NCI-H526 (cell line): ENCODE measurements at regions not wholly inside any gene's neighbourhood (a gene's known extent, or its start where the extent isn't known, plus 50 kb on each side); places are given as distances from the start of the nearest gene placed in this dataset.
"Not testable (repeated sequence)": the region's sequence is repeated elsewhere in the genome, so short reads cannot be mapped to it uniquely, and the experiment has no call there.

ENCODE experiments used
- DNase-seq, 2 experiments: peaks; one replicate each; lab custom pipeline; 2025; lab: John Stamatoyannopoulos, UW

DNA sequence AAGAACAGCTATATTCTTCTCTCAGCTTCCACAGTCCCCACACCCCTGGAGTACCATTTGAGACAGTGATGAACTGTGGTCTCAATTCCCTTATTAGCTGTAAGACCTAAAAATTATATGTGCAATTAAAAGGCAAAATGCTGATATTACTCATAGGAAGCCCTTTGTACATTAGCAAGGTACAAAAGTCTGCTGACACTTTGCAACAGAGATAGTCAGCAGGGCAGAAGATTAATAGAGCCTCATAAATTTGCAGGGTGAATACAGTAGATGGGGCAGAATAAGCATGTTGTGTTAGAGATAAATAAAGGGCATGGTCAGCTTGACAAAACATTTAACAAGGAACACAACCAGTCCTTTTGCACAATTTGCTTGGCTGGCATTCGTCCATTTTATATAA lies 210.0 kb upstream of the OBI1 start:
- DNase-seq, result no peak

DNA sequence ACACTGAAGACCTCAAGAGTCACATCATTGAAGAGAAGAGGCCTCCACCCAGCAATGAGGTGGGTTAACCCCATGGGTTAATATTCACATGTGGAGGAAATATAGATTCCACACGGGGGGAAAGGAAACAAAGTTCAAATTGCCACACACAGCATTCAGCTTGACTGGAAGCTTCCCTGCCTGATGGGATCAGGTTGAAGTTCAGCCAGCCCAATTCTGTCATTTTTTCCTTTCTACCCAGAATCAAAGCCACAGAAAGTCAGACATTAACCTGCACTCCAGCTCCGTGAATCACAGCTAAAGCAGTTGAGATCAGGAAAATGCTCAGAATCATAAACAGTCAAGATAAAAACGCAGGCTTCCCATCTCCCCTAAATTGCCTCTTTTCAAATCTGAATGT lies 208.7 kb upstream of the OBI1 start:
- DNase-seq, result no peak

DNA sequence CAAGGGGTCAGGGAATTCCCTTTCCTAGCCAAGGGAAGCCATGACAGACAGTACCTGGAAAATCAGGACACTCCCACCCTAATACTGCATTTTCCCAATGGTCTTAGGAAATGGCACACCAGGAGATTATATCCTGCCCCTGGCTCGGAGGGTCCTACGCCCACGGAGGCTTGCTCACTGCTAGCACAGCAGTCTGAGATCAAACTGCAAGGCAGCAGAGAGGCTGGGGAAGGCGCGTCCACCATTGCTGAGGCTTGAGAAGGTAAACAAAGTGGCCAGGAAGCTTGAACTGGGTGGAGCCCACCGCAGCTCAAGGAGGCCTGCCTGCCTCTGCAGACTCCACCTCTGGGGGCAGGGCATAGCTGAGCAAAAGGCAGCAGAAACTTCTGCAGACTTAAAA lies 207.1 kb upstream of the OBI1 start:
- not testable (repeated sequence) for DNase-seq

DNA sequence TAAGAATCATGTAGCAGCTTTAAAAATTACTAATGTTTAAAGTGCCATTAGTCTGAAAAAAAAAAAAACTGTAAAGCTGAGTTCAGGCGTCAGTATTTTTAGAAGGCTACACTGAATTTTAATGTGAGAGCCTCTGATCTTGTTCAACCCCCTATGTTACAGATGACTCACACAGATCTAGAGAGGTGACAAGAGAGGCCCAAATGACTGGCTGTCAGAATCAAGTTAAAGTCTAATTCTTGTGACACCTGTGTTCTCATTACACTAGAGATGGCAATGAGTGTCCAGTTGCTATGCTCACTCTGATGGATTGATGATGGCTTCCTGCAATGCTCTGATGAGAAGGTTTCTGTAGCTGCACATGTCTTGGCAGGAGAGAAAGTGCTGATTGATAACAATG lies 203.5 kb upstream of the OBI1 start:
- DNase-seq, result no peak

DNA sequence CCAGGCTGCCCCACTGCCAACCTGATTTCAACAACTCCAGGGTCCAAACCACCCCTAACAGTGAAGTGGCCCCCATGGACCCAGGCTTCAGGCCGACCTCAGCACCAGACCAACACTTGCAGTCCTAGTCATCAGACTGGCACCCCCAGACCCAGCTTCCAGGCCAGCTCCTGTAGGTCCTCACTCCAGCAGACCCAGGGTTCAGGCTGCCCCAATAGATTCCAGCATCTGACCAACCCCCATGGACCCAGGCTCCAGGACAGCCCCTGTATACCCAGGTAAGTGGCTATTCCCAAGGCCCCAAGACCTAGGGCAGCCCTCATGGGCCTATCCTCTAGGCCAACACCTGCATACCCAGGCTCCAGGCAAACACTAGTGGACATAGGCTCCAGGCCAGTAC lies 193.8 kb upstream of the OBI1 start:
- no peak for DNase-seq

DNA sequence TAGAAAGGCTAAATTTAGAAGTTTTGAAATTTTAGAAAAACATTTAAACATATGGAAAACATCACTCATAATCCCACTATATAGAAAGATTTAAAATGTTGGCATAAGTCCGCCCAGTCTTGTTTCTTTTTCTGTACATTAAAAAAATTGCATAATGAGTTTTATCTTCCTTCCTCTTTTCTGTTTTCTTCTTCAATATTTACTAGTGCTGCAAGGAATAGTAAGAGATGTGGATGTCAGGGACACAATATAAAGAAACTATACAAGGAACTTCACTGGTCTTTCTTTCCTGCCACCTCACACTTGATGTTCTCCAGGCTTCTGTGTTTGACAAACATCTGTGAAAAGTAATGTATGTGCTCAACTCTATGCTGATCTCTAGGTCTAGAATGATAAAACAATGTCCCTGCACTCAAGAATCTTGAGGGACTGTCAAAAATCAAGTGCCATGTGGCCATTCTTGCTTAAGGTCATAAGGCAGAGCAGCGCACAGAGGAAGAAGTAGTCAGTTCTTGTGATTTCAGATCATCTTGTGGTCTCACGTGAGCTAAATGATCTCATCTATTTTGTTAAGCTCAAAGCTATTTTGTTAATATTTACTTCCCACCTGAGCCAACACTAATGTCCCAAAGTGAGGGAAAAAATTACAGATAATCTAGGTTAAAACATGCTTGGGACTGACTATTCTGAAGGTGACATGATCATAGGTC lies 186.9 kb upstream of the OBI1 start:
- DNase-seq, result no peak

DNA sequence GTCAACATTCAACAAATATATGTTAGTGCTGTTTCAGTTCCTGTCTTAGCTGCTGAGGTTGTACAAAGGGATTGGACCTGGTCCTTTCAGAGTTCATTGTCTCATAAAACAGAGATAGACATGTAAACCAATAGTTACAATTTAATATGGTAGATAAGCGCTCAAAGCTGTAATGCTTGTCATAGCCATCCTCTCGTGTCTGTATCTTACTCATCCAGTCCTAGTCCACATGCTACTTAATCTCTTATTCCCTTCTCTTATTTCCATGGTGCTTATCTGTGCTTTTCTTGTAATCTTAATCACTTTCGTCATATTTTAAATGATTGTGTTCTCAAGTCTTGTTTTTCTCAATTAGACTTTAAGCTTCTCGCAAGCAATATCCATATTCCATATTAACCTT lies 185.2 kb upstream of the OBI1 start:
- DNase-seq, result no peak

DNA sequence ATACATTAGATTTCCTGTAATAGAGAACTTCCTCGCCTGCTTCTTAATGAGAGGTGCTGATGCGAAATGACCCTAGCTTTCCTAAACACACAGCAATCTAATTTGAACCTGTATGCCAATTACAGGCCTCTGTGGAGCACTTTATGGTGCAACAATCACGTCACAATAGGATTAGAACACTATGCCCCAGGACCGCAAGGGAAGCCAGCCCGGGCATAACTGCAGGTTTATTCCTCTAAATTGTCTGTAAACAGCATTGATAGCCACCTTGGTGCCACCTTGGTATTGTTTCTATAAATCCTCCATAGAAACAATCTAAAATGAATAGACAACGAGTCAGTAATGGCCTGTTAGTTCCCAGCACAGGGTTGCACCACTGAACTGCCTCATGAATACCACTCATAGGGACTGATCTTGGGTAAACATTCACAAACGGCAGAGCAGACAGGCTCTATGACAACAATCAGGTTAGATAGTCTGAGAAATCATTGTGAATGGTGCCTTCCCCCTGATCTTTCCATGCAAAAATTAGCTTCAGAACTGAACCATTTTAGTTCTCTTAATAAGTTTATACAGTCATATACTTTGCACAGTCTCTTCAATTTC lies 182.5 kb upstream of the OBI1 start:
- DNase-seq, result peak; percentile 89

DNA sequence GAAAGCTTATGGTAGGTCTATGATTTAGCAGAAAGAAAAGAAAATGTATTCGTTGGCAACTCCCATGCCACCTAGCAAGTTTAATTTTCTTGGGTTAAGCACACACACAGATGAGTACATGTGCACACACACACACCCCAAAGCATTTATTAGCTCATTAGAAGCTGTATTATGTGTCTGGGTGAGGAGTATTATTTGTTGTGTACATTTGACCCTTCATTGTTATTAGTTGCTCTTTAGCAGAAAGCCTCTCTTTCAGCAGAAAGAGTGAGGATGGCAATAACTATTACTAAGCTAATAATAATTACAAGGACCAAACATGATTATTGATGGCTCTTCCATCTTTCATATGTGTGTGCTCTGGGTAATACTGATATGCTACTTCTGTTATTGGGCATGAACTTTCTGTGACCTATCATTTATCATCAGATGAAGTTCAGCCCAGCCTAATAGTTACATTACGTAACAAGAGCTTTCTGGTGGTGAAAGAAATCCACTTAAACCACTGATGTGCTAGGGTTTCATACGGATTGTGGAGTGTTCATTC lies 177.4 kb upstream of the OBI1 start:
- DNase-seq, result no peak

DNA sequence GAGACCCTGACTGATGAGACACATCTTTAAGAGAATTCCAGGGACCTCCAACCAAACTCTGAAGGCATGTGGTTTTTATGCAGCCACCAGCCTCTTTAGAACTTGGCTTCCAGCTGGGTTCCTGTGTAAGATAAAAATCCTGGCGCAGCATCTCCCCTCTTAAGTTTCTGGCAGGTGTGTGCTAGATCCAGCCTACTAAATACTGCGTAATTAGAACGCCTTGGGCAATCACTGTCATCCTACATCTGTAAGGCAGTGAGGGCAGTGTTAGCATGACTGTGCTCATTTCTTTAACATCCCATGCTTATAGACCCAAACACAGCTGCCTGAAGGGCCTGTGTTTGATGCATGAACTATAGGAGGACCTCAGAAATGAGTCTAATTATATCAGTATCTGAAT lies 173.5 kb upstream of the OBI1 start:
- peak in 1 of 2 experiments; percentile 28 for DNase-seq

DNA sequence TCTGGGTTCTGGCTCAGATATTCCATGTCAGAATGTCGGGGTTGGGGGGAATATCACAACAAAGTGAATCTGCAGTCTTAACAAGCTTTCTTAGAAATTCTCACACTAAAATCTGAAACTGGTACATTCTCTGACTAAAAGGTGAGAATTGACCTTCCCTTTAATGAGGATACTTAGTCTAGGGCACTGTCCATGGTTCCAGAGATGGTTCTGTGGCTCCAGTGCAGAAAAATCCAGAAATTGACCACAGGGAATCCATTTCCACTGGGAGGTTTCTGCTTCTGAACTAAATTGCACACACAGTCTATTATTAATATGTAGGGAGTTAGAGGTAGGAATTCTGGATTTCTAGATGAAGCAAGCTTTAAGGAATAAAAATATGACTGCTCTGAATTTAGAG lies 171.6 kb upstream of the OBI1 start:
- DNase-seq, result no peak

DNA sequence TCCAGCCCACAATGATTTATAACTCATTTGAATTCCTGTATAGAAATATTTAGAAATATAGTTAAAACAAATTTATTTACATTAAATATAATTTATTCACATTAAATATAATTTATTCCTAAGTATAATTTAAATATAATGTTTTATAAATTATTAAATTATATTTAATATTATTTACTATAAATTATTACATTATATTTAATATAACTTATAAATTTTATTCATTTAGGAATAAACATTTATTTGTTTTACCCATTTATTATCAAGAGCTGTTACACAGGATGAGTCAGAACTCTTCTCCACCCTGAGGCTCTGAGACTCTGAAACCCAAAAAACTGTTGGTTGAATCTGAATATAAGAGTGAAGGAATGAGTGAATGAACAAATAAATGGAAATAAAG lies 170.9 kb upstream of the OBI1 start:
- no peak for DNase-seq

DNA sequence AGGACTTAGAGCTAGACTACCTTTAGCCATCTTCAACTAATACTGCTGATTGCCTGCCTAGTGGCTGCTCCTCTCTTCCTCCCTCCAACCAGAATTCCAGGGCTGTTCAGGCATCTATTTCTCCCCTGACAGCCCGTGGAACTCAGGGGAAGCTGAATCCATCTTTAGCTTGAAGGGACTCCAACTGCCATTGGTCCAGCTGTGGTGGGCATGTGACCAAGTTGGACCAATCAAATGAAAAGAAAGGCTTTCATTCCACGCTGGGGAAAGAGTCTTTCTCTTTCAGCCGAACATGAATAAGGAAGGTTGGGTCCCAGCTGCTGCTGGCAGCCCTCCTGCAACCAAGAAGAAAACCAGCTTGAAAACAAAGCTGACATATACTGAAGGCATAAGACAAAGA lies 168.5 kb upstream of the OBI1 start:
- DNase-seq, result no peak

DNA sequence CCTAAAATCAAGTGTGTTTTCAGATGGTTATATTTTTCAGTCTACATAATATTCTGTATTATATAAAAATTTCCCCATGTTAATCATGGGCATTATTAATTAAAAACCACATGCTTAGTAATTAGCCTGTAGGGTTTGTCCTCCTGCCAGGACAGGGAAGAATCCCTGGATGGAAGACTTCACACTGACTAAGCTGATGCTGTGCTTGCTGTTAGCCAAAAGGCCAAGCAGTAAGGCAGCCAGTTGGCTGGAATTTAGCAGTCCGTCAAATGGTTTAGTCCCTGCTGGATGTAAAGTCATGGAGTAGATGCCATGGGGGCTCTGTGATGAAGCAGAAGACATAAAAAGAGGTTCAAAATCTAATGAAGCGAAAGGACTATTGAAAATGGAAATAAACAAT lies 168.0 kb upstream of the OBI1 start:
- DNase-seq, result peak in 1 of 2 experiments; percentile 19

DNA sequence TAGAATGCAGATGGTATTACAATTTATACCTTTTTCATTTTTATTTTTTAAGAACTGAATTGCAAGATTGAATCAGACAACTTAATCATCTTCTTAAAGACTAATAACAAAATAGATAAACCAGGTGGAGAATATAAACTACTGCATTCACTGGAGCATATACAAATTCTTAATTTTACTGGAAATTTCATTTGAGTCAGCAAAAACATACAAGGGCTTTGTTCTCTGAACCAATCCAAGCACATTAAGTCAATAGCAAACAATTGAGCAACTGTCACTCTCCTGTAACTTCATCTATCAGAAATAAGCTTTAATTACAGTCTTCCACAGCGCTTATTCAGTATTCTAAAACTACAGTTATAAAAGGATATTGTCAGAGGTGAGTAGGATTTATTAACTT lies 167.4 kb upstream of the OBI1 start:
- DNase-seq, result peak; percentile 56 to 72

DNA sequence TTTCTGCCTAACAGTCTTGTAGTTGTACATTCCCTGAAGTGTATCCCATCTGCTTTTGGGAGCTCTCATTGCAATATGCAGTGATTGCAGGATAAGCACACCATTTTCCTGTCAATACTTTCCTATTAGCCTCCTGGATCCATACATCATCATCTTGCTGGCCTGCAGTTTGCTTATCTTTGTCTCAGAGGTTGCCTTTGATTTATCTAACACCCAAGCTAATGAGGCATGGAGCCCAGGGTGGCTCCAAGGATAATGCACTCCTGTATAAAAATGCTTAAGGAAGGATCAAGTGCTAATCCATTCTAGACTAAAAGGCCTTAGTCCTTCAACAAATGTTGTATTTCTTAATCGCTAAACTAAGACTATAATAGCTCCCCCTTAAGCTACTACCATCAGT lies 161.6 kb upstream of the OBI1 start:
- DNase-seq, result no peak

DNA sequence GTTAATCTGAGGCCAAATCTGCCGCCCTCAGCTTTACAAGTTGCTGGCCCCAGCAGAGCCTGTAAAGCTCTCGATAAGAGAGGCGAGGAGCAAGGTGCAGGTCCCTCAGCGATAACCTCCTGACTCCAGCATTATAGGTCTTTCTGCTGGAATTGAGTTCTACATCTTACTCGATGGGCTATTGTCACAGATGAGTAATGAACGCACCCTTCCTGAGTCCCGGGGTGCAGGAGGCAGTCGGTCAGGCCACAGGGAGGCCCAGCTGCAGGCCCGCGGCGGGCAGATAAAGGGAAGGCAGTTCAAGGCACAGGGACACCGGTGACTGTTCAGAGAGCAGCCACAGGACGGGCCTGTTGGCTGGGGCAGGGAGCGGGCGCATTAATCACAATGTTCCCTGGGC lies 157.6 kb upstream of the OBI1 start:
- DNase-seq, result no peak

DNA sequence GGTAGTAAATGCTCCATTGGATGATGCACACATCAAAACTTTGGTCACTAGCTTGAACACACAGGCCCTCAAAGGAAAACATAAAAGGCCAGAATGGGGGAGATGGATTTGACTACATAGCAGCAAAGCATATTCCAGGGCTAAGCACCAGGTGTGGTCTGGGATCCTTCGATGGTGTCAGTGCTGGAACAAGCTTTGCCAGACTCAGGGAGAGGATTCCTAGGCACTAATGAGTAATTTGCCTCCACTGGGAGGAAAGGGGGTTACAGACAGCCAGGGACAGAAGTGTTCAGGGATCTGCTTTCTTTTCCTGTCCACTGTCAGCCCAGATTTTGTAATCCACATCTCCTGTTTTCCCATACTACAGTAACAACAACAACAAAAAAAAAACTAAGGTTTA lies 157.2 kb upstream of the OBI1 start:
- DNase-seq, result no peak

DNA sequence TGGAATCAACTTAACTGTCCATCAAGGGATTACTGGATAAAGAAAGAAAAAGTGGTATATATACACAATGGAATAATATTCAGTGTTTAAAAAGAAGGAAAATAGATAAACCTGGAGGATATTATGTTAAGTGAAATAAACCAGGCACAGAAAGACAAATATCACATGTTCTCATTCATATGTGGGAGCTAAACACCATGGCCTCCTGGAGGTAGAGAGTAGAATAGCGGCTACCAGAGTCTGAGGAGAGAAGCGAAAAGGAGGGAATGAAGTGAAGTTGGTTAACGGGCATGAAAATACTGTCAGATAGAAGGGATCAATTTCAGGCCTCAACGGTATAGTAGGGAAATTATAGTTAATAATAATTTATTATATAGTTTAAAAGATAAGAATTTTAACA lies 147.5 kb upstream of the OBI1 start:
- DNase-seq, result peak in 1 of 2 experiments; percentile 36

DNA sequence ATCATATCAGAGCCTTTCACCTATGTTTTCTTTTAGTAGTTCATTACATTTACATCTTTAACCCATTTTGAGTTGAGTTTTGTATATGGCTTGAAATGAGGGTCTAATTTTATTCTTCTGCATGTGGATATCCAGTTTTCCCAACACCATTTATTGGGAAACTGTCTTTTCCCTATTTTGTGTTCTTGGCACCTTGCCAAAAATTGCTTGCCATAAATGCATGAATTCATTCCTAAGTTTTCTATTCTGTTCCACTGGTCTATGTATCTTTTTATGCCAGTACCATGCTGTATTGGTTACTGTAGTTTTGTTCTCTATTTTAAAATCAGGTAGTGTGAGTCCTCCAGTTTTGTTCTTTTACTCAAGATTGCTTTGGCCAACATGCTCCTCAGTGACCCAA lies 144.0 kb upstream of the OBI1 start:
- no peak for DNase-seq

DNA sequence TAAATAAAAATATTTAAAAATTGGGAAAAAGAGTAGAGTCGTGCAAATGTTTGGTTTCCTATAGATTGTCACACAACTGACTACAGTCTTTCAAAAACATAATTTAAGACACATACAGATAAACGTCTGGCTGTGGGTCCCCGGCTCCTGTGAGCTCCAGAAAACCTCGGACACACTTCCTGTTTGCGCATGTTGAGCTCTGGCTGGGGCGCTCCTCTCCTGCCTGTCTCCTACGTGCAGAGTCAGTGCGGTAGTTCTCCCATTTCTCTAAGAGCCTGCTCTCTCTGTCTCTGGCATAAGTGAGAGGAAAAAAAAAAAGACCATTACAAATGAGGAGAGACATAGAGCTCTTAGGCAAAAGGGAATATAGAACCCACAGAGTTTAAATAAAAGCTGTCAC lies 128.2 kb upstream of the OBI1 start:
- peak; percentile 20 to 46 for DNase-seq

DNA sequence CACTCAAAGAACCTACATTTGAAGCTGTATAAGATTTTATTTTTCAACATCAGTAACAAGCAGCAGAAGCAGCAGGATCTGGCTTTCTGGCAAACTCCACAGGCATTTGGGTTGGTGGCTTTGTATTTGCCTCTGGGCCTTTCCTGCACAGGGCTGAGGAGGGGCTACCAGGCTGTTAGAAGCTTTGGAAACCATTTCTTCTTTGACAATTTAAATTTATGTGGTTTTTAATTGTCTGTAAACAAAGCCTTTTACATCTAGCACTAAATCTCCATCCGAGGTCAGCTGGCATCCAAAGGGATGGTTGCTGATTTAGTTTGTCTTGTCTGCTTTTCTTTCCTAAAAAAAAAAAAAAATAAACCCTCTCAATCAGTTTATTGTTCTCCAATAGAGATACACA lies 127.5 kb upstream of the OBI1 start:
- peak; percentile 67 to 80 for DNase-seq

DNA sequence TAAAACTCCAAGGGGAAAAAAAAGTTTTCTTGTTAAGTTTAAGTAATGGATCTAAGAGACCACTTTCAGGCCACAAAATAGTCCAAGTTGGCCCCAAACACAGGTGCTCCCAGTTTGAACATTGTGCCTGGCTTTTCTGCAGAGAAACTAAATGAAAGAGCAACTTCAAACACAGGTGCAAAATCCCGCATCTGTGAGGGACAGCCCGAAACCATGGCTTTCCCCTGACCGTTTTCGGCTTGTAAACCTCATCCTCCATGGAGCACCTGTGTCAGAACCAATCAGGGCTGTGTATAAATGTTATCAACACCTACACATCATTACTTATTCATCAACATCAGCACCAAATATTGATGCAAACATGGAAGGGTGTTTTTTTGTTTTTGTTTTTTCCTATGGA lies 126.8 kb upstream of the OBI1 start:
- DNase-seq, result no peak
